Ramos (cell line): ENCODE measurements at regions not wholly inside any gene's neighbourhood (a gene's known extent, or its start where the extent isn't known, plus 50 kb on each side); places are given as distances from the start of the nearest gene placed in this dataset.
"Not testable (repeated sequence)": the region's sequence is repeated elsewhere in the genome, so short reads cannot be mapped to it uniquely, and the experiment has no call there.

Experiments used
- in situ Hi-C: fragments of 300-500 bp; cut with MboI; formaldehyde crosslinking; loops from one replicate; pipeline ENCODE4 v1.14.3; 2022; ENCODE audit warnings: low sequenced_read_pairs; ENCODE audit not compliant: unreplicated experiment

DNA sequence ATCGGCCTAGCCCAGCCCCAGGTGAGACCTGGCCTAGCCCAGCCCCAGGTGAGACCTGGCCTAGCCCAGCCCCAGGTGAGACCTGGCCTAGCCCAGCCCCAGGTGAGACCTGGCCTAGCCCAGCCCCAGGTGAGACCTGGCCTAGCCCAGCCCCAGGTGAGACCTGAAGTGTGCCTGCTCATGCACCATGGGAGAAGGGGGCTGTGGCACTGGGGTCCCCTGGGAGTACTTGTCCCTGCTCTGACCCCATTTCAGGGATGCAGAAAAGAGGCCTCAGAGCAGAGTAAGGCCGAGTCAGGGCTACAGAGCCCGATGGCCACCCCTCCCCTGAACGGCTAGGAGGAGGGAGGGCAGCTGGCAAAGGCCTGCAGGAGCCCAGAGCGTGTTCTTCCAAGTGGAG lies 129.6 kb downstream of the CRYBB2 start:
- in situ Hi-C loops, result not testable (repeated sequence)

DNA sequence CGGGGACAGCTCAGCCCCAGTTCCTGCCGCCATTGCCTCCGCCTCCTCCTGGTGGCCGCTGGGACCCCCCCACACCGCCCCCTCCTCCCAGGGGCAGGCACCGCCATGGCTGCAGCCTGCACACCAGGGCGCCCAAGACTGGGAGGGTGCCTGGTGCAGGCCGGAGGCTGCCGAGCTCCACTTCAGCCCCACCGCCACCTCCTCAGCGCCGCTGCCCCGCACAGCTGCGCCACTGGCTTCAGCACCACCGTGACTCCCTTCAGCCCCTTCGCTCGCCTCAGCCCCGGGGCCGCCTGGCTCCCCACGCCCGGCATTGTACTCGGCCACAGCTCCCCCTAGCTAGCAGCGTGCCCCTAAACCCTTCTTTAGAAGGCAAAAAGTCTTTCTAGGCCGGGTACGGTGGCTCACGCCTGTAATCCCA lies 131.1 kb downstream of the CRYBB2 start:
- in situ Hi-C loops, result no loop called here

DNA sequence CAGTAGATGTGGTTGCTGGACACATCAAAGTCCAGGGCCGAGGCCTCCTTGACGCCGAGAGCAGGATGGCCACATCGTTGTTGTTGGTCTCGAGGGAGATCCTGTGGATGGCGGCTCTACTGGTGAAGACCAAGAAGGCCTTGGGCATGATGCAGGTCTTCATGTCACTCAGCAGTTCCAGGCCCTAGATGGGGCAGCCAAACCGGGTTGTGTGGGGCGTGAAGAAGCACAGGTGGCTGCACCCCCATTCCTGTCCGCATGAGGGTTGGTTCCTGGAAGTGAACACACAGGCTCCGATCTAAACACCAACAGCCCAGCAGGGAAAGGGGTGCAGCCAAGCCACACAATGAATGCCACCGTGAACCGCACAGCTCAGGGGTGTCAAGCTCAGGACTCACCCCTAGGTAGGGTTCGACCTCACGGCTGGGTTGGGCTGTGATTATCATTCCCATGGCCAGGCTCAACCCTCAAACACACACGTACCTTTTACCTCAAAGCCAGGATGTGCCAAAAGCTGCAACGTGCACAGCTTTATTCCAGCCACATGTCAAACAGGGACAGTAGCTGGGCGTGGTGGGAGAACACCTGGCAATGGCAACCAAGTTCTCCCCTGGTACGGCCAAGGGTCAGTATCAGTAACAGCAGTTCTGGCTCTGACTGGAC lies 132.3 kb downstream of the CRYBB2 start:
- in situ Hi-C loops, result no loop called here

DNA sequence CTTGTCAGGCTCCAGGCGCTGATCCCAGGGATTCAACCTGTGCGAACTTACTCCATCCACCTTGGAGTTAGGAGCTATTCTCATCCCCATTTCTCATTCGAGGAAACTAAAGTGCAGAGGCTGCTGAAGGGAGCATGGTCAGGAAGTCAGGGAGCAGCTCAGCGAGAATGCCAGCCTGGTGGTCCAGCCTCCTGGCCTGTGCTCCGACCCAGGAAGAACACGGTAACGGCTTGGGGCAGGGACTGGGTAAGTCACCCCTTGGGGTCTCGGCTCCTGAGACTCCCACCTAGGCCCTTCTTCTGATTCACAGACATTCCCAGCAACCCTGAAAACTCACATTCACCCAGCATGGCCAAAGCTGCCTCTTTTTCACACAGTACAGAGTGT lies 132.8 kb downstream of the CRYBB2 start:
- in situ Hi-C loops, result no loop called here

DNA sequence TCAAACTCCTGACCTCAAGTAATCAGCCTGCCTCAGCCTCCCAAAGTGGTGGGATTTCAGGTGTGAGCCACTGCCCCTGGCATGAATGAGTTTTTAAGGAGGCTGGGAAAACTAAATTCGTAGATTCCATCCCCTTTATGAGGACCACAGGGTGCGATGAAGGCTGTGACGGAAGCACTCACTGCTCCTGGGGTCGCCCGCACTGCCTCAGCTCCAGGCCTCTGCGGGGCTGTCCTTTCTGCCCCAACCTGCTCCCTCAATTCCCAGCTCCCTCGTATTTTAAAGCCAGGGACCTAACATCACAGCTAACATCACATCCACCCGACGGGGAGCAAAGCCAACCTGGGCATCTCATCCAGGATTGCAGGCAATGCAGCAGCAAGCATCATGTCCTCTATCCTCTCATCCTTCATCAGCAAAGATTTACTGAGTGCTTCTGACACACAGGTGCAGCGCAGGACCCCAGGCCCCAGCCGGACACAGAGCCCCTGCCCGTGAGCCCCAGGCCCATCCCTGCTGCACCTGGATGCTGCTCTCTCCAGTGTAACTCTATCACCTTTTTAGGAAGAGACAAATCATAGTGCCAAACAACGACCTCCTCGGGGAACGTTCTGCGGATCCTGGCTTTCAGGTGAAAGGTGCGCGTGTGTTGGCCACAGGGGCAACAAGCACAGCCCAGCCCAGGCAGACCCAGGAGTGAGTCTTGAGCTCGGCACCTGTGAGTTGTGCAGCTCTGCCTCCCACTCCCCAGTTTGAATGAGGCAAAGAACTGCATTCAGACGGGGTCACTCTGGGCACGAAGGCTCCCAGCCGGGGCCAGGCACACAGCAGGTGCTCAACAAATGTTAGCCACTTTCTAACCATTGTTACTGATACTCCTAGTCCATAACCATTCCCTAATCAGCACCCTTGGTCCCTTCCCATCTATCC lies 134.3 kb downstream of the CRYBB2 start:
- in situ Hi-C loops, result no loop called here

DNA sequence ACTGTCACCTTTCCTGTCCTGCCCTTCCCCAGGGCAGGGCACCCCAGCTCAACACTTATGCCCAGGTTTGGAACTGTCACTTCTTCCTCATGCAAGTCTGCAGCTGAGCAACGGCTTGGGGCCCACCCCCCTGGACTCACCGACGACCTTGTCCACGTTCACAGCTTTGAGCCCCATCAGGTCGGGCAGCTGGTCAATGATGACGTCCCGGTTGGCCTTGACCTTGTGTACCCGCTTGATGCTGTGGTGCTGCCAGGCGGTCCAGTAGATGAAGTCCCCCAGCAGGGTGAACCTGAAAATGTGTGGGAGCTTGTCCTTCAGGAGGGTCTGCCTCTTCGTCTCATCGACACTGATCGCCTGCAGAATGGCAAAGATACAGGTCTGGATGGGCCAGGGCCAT lies 135.0 kb downstream of the CRYBB2 start:
- in situ Hi-C loops, result no loop called here

DNA sequence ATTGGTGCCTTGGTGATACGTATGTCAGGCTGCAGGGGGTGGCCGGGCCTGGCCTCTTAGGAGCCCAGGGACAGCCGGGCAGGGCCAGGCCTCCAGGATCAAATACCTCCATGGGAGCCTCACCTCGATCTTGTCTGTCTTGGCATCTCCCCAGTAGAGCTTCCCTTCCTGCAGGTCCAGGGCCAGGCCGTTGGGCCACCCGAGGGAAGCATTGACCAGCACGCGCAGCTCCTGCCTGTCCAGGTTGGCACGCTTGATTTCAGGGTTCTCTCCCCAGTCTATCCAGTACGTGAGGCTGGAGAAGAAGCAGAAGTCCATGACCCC lies 137.7 kb downstream of the CRYBB2 start:
- in situ Hi-C loops, result no loop called here

DNA sequence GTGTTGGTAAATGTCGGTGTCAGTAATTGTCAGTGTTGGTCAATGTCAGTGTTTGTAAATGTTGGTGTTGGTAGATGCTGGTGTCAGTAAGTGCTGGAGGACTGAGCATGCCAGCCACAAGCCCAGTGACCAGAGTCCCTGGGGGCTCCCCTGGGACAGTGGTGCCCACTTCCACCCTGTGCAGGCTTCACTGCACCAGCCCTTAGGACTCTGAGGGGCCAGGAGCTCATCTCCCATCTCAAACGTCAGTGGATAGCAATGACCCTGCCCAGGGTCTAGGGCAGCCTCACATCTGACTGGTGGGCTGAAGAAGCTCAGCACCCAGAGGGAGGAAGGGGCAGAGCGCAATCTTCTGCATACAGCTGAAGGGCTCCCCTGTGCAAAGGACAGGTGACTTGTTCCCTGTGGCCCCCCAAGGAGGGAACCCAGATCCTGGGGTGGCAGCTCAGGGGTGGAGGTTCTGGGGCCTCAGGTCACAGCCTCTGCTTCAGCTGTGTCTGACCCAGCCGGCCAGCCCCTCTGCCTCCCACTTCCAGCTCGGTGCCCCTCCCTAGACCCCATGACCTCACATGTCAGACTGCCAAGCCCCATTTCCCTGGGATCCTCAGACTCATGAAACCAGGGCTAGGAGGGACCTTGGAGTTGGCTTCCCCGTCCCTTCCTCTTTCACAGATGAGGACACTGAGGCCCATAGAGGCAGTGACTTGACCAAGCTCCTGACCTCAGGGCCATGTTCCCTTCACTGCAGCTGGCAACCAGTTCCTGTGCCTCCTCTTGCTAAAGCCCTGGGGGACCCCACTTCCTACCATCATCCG lies 138.4 kb downstream of the CRYBB2 start:
- in situ Hi-C loops, result no loop called here

DNA sequence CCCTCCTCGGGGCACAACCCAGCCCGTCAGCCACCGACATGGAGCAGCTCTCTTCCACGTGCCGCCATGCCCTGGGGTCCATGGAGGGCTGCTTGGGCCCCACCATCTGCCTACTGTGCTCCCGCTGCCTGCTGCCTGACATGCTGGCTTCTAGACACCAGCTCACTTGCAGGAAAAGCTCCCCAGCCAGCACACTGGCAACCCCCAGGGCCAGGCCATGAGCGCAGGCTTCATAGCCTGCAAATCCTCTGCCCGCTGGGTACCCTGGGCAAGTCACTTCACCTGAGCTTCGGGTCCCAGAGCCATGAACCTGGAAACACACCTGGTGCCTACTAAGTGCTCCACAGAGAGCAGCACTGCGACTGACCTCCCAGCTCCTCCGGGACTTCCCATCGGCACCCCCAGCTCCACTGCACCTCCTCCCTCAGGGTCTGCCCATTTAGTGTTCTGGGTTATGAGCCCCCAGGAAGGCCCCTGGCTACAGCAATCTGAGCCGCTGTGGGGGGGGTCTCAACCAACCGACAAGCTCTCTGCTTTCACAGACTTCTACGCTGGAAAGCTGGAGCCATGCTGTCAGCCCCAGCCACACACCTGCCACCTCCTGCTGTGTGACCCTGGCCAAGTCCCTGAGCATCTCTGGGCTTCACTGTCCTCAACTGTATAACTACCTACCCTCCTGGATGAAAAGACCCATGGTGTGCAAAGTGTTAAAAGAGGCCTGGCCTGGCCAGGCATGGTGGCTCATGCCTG lies 139.2 kb downstream of the CRYBB2 start:
- in situ Hi-C loops, result no loop called here

DNA sequence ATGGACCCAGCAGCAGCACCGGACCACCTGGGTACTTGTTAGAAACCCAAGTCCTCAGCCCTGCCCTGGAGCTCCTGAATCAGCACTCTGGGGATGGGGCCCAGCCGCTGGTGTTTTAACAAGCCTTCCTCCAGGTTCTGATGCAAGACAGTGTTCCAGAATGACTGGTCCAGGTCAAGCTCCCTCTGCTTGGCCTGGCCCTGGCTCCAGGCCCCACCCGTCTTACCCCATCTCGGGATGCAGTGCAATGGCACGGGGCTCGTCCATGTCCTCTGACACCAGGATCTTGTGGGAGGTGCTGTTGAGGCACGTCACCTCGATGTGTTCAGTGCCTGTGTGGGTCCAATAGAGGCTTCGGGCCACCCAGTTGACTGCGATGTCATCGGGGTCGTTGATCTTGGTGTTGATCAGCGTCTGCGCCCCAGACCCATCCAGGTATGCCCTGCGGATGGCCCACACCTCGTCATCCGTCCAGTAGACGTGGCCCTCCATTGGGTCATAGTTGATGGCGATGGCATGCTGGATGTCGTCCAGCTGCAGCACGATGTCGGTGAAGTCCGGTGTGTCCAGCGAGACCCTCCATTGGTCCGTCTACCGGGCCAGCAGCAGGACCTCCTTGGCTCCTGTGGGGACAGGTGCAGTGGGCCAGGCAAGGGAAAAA lies 140.3 kb downstream of the CRYBB2 start:
- in situ Hi-C loops, result loop anchor here (5.0 kb wide), 1 partner anchor 88 kb away; no protein-coding TSS in a partner anchor

DNA sequence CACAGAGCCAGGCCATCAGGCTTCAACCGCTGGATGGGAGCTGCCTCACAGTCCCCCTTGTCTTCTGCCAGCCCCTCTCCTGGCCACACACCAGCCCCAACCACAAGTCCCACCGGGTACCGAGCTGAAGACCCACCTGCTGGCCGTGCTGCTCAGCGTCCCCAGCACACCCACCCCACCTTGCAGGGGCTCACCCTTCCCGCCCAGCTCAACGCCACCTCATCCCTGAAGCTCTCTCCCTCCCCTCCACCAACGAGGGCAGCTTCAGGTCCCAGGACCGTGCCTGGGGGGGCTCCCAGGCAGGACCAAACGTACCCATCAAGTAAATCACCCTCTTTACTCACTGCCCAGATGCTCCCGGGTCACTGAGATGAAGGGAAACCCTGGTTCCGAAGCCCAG lies 141.0 kb downstream of the CRYBB2 start:
- in situ Hi-C loops, result loop anchor here (5.0 kb wide), 1 partner anchor 87 kb away; no protein-coding TSS in a partner anchor

DNA sequence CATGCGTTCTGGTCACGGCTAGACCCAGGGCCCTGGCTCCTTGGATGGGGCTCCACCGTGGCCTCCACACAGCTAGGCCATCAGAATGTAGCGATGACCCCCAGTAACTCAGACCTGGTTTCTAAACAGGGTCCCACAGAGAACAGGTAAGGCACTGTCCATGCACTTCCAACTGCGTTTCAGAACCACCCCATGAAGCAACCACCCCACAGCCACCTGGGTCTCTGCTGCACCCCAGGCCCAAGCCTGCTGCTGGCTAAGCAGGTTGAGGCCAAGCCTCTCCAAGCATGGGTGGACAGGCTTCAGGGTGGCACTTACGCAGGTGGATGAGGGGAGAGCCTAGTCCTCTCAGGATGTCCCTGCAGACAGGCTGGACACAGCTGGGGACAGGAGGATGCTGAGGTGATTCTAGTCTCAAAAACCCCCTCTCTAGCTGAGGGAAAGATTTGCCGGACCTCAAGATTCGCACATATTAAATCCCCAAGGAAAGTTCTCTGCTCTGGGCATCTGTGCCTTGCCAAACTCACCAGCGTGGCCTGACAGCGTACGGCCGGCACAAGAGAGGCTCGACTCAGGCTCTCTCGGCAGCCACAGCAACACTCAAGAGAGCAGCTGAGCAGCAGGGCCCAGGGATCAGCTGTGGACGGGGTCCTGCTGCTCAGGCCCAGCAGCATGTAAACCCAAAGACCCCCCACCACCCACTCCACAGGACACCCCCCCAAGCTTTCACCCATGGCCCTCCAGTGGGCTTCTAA lies 141.6 kb downstream of the CRYBB2 start:
- in situ Hi-C loops, result loop anchor here (5.0 kb wide), 1 partner anchor 86 kb away; no protein-coding TSS in a partner anchor

DNA sequence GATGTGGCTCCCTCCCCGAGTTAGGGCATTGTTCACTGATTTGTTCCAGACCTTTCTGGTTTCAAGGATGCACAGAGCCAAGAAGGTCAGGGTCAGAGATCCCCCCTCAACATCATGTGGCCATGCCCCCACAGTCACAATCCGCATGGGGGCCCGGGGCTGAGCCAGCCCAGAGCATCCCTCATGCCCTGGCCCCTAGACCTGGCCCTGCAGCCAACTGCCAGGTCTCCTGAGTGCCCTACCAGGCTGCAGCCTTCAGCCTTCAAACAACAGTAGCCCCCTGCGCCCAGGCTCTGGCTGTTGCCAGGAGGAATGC lies 142.4 kb downstream of the CRYBB2 start:
- in situ Hi-C loops, result loop anchor here (5.0 kb wide), 1 partner anchor 85 kb away; no protein-coding TSS in a partner anchor

DNA sequence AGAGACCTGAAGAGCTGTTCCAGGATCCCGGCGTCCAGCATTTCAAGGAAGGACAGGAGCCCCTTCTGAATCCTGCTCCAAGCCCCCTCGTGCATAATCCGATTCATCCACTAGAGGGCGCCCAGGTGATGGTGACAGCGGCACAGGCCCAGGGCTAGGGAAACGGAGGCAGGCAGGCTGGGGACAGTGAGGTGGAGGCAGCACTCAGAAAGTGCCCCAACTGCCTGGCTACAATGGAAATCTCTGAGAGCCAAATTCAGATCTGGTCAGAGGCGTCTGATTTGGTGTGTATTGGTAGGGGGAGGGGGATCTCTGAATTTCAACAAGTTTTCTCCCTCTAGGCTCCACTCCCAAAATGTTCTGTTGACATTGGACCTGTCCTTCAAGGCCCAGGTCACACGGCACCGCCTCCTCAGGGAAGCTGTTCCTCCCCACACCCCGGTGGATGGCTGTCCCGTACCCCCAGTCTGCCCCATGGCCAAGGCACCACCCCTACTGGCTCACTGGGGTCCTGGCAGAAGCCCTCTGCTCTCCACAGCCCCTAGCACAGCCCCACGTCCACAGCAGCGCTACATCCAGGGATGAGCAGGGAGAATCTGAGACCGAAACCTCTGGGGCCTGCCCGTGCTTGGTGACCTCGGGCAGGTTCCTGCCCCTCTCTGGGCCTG lies 142.9 kb downstream of the CRYBB2 start:
- in situ Hi-C loops, result loop anchor here (5.0 kb wide), 1 partner anchor 85 kb away; no protein-coding TSS in a partner anchor

DNA sequence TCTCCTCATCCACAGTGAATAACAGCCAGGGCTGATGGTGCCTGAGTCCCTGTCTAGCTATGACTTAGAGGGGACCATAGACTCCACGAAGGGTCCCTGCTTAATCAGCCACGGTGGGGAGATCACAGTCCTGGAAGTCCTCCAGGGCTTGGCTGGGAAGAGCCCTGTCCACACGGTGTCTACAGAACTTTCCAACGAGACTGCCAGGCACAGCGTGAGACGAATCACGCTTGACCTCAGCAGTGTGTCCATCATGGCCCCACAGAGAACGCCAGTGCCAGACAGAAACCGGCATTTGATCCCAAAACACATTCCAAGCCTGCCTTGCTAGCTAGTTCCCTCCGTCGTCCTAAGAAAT lies 143.4 kb downstream of the CRYBB2 start:
- in situ Hi-C loops, result loop anchor here (5.0 kb wide), 1 partner anchor 84 kb away; no protein-coding TSS in a partner anchor

DNA sequence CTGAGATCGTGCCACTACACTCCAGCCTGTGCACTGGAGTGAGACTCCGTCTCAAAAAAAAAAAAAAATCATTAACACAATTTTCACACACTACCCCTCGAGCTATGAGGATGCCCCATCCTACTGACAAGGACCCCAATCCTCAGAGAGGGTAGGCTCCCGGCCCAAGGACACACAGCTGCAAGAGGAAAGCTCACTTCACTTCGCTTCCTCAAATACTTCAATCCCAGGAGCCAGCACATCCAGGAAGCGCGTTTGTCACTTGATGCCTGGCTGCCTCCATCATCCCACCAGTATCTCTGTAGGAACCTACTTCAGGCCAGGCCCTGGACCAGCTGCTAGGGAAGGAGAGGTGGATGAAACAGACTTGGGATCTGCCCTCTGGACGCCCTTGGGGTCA lies 144.0 kb downstream of the CRYBB2 start:
- in situ Hi-C loops, result loop anchor here (5.0 kb wide), 1 partner anchor 84 kb away; no protein-coding TSS in a partner anchor

DNA sequence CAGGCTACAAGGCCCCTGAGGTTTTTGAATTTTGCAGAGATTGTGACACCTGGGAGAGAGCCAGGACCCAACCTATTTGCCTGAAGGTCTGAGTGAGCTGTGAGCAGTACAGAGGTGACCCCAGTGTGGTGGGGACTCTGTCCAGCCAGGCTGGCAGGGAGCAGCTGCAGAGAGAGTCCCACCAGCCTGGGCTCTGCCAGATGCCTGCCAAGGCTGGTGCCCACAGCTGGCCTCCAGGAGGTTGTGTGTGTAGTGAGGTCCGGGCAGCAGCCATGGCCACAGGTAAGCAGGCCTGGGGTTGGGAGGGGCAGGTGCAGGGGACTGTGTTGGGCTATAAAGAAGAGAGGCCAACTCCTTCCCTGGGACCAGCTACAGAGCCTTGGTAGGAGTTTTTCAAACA lies 144.8 kb downstream of the CRYBB2 start:
- in situ Hi-C loops, result loop anchor here (5.0 kb wide), 1 partner anchor 83 kb away; no protein-coding TSS in a partner anchor

DNA sequence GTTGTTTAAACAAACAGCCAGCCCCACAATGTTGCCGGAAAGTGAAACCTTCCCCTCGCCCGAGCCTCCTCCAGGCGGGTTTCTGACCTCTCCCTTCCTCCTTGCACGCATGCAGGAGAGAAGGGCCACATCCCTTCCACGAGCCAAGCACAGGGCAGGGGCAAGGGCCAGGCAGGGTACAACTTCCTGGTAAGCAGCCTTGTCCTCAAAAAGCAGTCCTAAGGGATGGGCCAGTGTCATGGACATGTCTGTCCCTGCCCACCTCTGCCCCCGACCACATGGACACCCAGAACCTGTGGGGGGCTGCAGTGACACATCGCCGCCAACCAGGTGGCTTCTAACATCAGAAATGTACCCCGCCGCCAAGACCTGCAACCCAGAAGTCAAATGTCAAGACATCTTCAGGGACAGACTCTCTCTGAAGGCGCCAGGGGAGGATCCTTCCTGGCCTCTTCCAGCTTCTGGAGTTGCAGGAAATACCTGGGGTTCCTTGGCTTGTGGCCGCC lies 145.3 kb downstream of the CRYBB2 start:
- in situ Hi-C loops, result loop anchor here (5.0 kb wide), 1 partner anchor 83 kb away; no protein-coding TSS in a partner anchor
